ES-I3 (cell line): ENCODE measurements at regions not wholly inside any gene's neighbourhood (a gene's known extent, or its start where the extent isn't known, plus 50 kb on each side); places are given as distances from the start of the nearest gene placed in this dataset.

Source experiments
- H3K36me3 ChIP-seq: 2 replicates; pipeline ENCODE4 v1.6.1; 2013; ENCODE audit warnings: mild to moderate bottlenecking, low read length, control low read depth, moderate library complexity; ENCODE audit not compliant: insufficient read depth
- H3K4me1 ChIP-seq: 2 replicates; pipeline ENCODE4 v1.6.1; 2013; ENCODE audit warnings: mild to moderate bottlenecking, control low read depth, low read length; ENCODE audit not compliant: insufficient read depth
- H3K9ac ChIP-seq: 2 replicates; pipeline ENCODE4 v1.6.1; 2013; ENCODE audit warnings: low read depth, mild to moderate bottlenecking, low read length, moderate library complexity
- H3K9me3 ChIP-seq: 2 replicates; pipeline ENCODE4 v1.6.1; 2013; ENCODE audit warnings: mild to moderate bottlenecking, low read length, moderate library complexity; ENCODE audit not compliant: control insufficient read depth, insufficient read depth

- no peak overlapping the region for H3K9ac ChIP-seq
- no peaks in the 10 kb centered on the region for H3K4me1 ChIP-seq
- no peaks in the 10 kb centered on the region for H3K36me3 ChIP-seq
- no peaks in the 10 kb centered on the region for H3K9me3 ChIP-seq
These were observed 86.5 kb upstream of the CENPW start for GRCh38 chr6:126253431-126253830.

- no peaks in the 10 kb centered on the region for H3K9me3 ChIP-seq
- no peak overlapping the region for H3K9ac ChIP-seq
- no peaks in the 10 kb centered on the region for H3K36me3 ChIP-seq
- H3K4me1 ChIP-seq, result no peaks in the 10 kb centered on the region
These were observed 81.8 kb upstream of the CENPW start for GRCh38 chr6:126258150-126258549.

- Histone ChIP-seq H3K36me3 (no peaks in the 10 kb centered on the region), H3K9ac (no peak overlapping the region), H3K9me3 (no peaks in the 10 kb centered on the region), H3K4me1 (no peaks in the 10 kb centered on the region)
These were observed 78.0 kb upstream of the CENPW start for GRCh38 chr6:126261792-126262421.

DNA sequence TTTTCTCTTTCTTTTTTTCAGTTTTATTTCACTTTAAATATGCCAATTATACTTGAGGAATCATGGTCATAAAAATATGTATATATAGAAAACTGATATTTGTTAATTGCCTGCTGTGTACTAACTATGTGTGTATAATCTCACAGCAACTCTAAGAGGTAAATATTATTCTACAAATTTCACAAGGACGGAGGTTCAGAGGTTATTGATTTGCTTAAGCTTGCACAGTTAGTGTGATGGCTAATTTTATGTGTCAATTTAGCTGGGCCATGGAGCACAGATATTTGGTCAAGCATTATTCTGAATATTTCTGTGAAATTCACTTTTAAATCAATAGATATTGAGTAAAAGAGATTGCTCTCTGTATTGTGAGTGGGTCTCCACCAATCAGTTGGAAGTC, 75.7 kb upstream of the CENPW start:
- no peaks in the 10 kb centered on the region for H3K9me3 ChIP-seq
- no peaks in the 10 kb centered on the region for H3K36me3 ChIP-seq

DNA sequence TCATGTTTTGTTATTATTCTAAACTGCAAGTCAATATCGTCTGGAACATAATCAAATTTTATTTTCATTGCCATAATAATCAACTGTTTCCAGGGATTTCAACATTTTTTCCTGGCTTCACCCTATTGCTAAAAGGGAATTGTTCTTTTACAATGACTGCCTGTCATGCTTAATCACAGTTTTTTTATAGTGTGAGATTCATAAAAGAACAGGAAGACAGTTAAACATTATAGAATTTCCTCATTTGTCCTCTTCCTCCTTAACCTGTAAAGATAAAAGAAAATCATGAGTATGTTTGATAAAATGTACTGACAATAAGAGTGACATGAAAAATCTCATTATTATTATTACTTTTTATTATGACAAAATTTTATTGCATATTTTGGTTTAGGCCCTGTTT, 73.3 kb upstream of the CENPW start:
- Histone ChIP-seq H3K9ac (no peak overlapping the region), H3K9me3 (no peaks in the 10 kb centered on the region), H3K36me3 (no peaks in the 10 kb centered on the region), H3K4me1 (no peaks in the 10 kb centered on the region)

More for the DNA sequence above, 75.7 kb upstream of the CENPW start:
- Histone ChIP-seq H3K4me1 (no peaks in the 10 kb centered on the region), H3K9ac (no peak overlapping the region)

GRCh38 chr6:126267626-126268025, 72.3 kb upstream of the CENPW start:
- no peak overlapping the region for H3K9ac ChIP-seq
- no peaks in the 10 kb centered on the region for H3K36me3 ChIP-seq
- H3K4me1 ChIP-seq, result no peaks in the 10 kb centered on the region
- no peaks in the 10 kb centered on the region for H3K9me3 ChIP-seq

GRCh38 chr6:126268092-126268491, 71.8 kb upstream of the CENPW start:
- no peaks in the 10 kb centered on the region for H3K36me3 ChIP-seq
- no peaks in the 10 kb centered on the region for H3K4me1 ChIP-seq
- H3K9me3 ChIP-seq, result no peaks in the 10 kb centered on the region
- no peak overlapping the region for H3K9ac ChIP-seq

DNA sequence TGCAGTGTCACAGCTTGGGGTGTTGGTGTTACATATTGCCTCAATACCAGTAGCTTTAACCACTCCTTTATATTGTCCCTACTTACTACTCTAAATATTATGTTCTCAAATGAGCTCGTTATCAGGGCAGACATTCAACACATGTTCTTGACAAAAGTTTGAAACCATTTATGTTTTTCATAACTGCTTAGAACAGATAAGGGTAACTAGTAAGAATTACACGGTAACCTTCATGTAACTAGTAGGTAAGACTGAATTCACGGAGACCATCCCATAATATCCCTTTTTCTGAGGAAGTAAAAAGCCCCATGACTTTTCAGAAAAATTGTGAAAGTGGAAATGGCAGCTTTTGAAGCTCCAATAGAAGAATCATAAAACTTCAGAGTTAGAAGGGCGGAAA, 59.6 kb upstream of the CENPW start:
- no peak overlapping the region for H3K9ac ChIP-seq
- H3K4me1 ChIP-seq, result no peaks in the 10 kb centered on the region
- H3K9me3 ChIP-seq, result no peaks in the 10 kb centered on the region
- H3K36me3 ChIP-seq, result no peaks in the 10 kb centered on the region

DNA sequence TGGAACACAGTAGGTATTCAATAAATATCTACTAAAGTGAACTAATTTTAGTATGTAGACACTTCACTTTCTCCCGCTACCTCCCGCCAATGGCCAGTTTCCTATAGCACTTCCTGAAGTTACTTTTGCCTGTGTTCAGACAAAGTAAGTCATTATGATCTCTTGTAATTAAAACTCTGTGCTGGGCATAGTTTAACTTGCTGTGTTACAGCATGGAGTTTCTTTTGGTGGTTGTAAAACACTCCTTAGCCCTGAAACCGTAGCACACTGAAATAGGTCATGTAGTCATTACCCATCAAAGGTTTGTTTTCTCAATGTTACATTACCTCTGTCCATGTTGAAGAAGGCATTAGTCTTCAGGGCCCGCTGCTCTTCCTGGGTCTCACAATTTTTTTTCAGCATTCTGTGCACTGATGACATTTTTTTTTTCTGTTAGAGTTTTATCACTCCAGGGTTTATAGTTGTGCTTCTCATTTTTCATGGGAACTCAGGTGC, 54.0 kb upstream of the CENPW start:
- no peaks in the 10 kb centered on the region for H3K36me3 ChIP-seq

More for the DNA sequence above, 54.0 kb upstream of the CENPW start:
- no peak overlapping the region for H3K9ac ChIP-seq
- no peaks in the 10 kb centered on the region for H3K9me3 ChIP-seq
- H3K4me1 ChIP-seq, result no peaks in the 10 kb centered on the region
